Upper lobe of right lung (tissue), 1 donor: ENCODE measurements at regions not wholly inside any gene's neighbourhood (a gene's known extent, or its start where the extent isn't known, plus 50 kb on each side); places are given as distances from the start of the nearest gene placed in this dataset.
"Not testable (repeated sequence)": the region's sequence is repeated elsewhere in the genome, so short reads cannot be mapped to it uniquely, and the experiment has no call there.

Source experiments
- ATAC-seq: fragments of 200-7000 bp; cut with Tn5 transposase; one replicate; pipeline ENCODE4 v1.9.1; 2020; ENCODE audit warnings: mild to moderate bottlenecking, moderate library complexity
- DNase-seq: peaks from one replicate; pipeline ENCODE4 v3.0.0-alpha.2; 2020
- H3K27ac ChIP-seq: fragments of 200-600 bp; one replicate; pipeline ENCODE4 v1.8.0; 2022
- H3K27me3 ChIP-seq: fragments of 200-600 bp; one replicate; pipeline ENCODE4 v1.8.0; 2022; ENCODE audit warnings: mild to moderate bottlenecking
- H3K36me3 ChIP-seq: fragments of 200-600 bp; one replicate; pipeline ENCODE4 v1.8.0; 2022
- H3K4me1 ChIP-seq: fragments of 200-600 bp; one replicate; pipeline ENCODE4 v1.8.0; 2022
- H3K4me3 ChIP-seq: fragments of 200-600 bp; one replicate; pipeline ENCODE4 v1.8.0; 2022; ENCODE audit warnings: mild to moderate bottlenecking
- H3K9me3 ChIP-seq: fragments of 200-600 bp; one replicate; pipeline ENCODE4 v1.8.0; 2022
- intact Hi-C: fragments of 100-400 bp; cut with DNase I; formaldehyde crosslinking; loops from one replicate; pipeline ENCODE4 v1.11.0; 2022
- TF ChIP-seq, protein P1 (sequence below): fragments of 200-600 bp; IDR thresholded peaks from one replicate; pipeline ENCODE4 v1.8.0; 2022; ENCODE audit warnings: antibody characterized with exemption
- donor health status: DM: no; HTN: yes; CAD: no; lungs with severe emphysema.

DNA sequence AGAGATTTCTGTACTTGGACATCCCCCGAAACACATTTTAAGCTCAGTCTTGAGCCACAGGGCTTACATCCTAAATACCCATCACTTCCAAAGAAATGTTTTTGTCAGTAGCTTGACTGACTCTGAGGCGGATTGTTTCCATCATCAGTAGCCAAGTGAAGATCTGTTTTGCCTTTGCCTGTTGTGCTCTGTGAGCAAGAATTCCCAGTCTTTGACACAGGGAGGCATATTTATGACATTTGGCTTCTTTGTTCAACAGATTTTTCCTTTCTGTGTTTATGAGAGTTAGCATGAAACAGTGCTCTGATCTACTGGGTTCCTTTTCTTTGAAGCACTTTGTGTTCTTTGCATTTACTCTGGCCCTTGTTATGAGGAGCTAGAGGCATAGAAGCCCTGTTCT is 132.1 kb upstream of the CDIN1 start:
- no peaks in the 10 kb centered on the region for H3K4me1 ChIP-seq
- DNase-seq (no peak), ATAC-seq (no peak)
- H3K4me3 ChIP-seq: no peak overlapping the region
- TF ChIP-seq, protein P1, sequence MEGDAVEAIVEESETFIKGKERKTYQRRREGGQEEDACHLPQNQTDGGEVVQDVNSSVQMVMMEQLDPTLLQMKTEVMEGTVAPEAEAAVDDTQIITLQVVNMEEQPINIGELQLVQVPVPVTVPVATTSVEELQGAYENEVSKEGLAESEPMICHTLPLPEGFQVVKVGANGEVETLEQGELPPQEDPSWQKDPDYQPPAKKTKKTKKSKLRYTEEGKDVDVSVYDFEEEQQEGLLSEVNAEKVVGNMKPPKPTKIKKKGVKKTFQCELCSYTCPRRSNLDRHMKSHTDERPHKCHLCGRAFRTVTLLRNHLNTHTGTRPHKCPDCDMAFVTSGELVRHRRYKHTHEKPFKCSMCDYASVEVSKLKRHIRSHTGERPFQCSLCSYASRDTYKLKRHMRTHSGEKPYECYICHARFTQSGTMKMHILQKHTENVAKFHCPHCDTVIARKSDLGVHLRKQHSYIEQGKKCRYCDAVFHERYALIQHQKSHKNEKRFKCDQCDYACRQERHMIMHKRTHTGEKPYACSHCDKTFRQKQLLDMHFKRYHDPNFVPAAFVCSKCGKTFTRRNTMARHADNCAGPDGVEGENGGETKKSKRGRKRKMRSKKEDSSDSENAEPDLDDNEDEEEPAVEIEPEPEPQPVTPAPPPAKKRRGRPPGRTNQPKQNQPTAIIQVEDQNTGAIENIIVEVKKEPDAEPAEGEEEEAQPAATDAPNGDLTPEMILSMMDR: no peak
- no peaks in the 10 kb centered on the region for H3K27me3 ChIP-seq
- no peaks in the 10 kb centered on the region for H3K9me3 ChIP-seq
- no peak overlapping the region for H3K27ac ChIP-seq
- no peaks in the 10 kb centered on the region for H3K36me3 ChIP-seq
- intact Hi-C loops: no loop called here

GRCh38 chr15:36448418-36448817 is 131.0 kb upstream of the CDIN1 start:
- H3K27me3 ChIP-seq: no peaks in the 10 kb centered on the region
- H3K9me3 ChIP-seq: no peaks in the 10 kb centered on the region
- ATAC-seq (no peak), DNase-seq (no peak)
- TF ChIP-seq, protein P1: no peak
- no peaks in the 10 kb centered on the region for H3K4me1 ChIP-seq
- intact Hi-C loops: no loop called here
- H3K4me3 ChIP-seq: no peak overlapping the region
- no peak overlapping the region for H3K27ac ChIP-seq
- H3K36me3 ChIP-seq: no peaks in the 10 kb centered on the region

DNA sequence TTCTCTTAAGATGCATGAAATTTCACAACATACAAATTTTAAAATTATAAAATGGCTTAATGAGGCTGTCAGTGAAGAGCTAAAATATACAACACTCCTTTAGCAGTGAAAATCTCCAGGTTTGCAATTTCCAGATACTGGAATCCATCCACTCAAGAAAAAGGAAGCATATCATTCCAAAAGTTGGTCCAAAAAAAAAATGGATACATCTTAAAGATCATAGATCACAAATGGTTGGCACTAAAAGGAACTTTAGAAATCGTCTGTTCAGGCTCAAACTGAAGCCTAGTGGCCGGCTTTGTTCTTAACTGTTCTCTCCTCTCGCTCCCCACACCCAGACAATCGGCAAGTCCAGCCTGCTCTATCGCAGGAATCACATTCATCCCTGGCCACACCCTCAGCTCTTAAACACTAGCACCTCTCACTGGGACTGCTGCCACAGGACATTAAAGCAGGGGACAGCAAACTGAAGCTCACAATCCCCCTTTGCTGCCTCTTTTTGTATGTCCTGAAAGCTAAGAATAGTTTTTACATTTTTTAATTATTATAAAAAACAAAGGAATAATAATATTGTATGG is 130.3 kb upstream of the CDIN1 start:
- TF ChIP-seq, protein P1: no peak
- intact Hi-C loops: no loop called here
- H3K27me3 ChIP-seq: no peaks in the 10 kb centered on the region
- H3K4me3 ChIP-seq: no peak overlapping the region
- H3K9me3 ChIP-seq: no peaks in the 10 kb centered on the region
- H3K4me1 ChIP-seq: no peaks in the 10 kb centered on the region
- ATAC-seq: no peak
- no peak overlapping the region for H3K27ac ChIP-seq
- H3K36me3 ChIP-seq: no peaks in the 10 kb centered on the region
- no peak for DNase-seq

DNA sequence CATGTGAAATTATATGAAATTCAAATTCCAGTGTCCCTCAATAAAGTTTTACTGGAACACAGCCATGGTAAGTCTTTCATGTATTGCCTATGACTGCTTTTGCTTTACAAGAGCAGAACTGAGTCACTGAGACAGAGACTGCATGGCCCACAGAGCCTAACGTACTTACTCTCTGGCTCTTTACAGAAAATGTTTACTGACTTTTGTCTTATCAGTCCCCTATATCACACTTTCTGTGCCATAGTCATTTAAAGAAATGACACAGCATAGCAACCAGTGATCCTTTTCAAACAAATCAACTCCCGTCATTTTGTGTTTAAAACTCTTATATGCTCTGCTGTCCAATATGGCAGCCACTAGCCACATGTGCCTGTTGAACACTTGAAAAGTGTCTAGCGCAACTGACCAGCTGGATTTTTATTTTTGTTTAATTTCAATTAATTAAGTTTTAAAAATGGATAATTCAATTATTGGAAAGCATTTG is 129.7 kb upstream of the CDIN1 start:
- Histone ChIP-seq H3K4me1 (no peaks in the 10 kb centered on the region), H3K9me3 (no peaks in the 10 kb centered on the region), H3K27ac (no peak overlapping the region), H3K27me3 (no peaks in the 10 kb centered on the region), H3K36me3 (no peaks in the 10 kb centered on the region), H3K4me3 (no peak overlapping the region)
- ATAC-seq (no peak), DNase-seq (no peak)
- TF ChIP-seq, protein P1: no peak
- intact Hi-C loops: no loop called here

DNA sequence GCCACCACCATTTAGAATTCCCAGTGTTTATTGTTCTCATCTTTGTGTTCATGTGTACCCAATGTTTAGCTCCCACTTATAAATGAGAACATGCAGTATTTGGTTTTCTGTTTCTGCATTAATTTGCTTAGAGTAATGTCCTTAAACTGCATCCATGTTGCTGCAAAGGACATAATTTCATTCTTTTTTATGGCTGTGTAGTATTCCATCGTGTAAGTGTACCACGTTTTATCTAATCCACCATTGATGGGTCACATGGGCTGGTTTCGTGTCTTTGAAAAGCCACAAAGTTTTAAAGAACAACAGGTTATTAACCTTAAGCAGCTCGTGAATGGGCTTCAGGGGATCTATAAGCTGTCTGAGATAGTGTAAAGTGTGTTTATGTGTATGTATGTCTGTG is 125.2 kb upstream of the CDIN1 start:
- H3K36me3 ChIP-seq, H3K27me3 ChIP-seq, DNase-seq, H3K4me3 ChIP-seq, intact Hi-C loops, H3K4me1 ChIP-seq, ATAC-seq, H3K27ac ChIP-seq, H3K9me3 ChIP-seq: not testable (repeated sequence)

DNA sequence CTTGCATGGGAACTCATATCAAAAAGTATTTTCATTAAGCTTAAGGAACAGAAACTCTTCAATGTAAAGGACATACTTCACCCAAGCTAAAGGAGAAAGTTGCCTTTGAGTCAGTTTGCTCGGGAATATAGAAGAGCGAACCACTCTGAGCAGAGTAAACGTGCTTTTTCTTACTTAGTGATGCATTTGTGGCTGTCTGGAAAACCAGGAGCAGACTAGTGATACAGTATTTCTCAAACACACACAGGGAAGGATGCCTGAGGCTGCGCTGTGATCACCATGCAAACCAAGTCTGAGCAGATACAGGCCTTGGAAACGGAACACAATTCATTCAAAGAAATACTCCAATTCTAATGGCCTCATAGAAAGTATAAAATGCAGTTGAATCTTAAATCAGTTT is 121.0 kb upstream of the CDIN1 start:
- TF ChIP-seq, protein P1: no peak
- DNase-seq: no peak
- H3K9me3 ChIP-seq: no peaks in the 10 kb centered on the region
- intact Hi-C loops: no loop called here
- no peaks in the 10 kb centered on the region for H3K4me1 ChIP-seq
- no peak overlapping the region for H3K4me3 ChIP-seq
- H3K27me3 ChIP-seq: no peaks in the 10 kb centered on the region
- H3K36me3 ChIP-seq: no peaks in the 10 kb centered on the region
- no peak for ATAC-seq
- no peak overlapping the region for H3K27ac ChIP-seq
